HS-5 (cell line): ENCODE measurements at regions not wholly inside any gene's neighbourhood (a gene's known extent, or its start where the extent isn't known, plus 50 kb on each side); places are given as distances from the start of the nearest gene placed in this dataset.

Experiments used
- DNase-seq: peaks from one replicate; pipeline ENCODE4 v3.0.0-alpha.2; 2012; ENCODE audit warnings: low read depth

DNA sequence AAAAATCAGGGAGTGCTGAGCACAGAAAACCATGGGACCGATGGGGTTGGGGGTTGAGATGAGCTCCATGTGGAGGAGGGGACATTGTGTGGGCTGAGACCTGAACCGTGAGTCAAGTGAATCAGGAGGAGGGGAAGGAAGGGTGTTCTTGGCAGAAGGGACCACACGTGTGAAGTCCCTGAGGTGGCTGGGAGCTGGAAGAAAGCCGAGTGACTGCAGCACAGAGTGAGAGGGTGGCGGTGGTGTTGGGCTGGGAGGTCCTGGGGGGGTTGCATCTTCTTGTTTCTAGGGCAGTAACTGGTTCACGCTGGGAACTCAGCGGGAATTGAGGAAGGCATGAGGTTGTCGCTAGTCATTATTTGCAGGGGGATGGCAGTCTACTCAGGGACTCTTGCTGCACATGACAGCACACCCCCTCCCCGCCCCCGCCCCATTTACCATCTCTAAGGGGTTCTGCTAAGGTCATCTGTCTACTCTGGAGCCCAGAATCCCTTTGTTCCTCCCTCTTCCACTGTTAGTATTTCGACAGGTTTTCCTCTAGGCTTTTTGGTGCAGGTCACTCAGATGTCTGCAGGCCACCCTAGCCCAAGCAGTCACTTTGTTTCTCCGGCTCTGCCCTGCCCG, 254.3 kb downstream of the TLE3 start:
- no peak for DNase-seq

DNA sequence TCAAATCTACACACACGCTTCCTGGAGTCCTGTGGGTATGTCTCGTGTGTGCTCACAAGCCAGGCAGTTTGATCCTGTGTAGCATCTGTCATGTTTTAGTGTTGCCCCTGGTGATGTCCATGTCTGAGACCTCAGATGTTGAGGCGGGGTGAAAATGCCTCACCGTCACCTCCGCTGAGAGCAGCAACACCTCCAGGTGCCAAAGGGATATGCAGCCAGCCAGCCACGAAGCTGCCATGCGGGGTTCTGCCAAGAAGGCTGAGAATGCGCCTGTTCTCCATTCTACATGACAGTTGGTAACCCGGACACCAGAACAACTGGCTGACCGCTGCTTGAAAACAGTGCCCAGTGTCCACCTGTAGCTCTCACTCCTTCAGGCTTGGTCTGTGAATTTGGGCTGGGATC, 253.8 kb downstream of the TLE3 start:
- no peak for DNase-seq

- DNase-seq = no peak
Measured at GRCh38 chr15:69845159-69845558, 252.6 kb downstream of the TLE3 start.

DNA sequence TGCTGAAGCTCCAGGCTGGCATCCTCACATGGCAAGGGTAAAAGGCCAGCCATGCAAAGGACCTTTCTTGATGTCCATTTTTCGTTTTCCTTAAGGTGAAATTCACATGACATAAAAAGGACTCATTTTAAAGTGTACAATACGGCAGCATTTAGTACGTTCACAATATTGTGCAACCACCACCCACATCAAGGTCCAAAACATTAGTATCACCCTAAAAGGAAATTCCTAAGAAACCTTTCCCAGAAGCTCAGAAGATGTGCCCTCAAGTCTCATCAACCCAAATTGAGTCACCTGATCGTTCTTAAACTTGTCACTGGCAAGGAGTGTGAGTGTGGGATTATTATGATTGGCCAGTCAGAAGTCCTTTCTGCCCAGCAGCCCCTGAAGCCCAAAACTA, 250.1 kb downstream of the TLE3 start:
- no peak for DNase-seq

DNA sequence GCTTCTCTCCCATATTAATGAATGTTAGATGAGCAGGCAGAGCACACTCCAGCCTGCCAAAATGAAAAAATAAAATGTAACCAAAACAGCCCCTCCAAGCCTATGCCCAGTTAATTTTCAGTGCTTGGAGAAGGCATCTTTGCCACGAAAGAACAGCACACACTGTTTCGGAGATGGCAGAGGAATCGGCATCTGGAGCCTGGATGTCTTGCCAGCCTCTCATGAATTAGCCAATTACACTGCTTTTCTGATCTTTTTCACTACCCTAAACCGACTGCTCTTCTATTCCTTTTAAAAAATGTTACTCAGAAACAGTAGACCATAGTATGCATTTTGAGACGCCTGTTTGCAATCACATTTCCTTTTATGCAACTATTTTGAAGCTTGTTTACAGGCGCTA, 249.6 kb downstream of the TLE3 start:
- no peak for DNase-seq

- DNase-seq = no peak
Measured at GRCh38 chr15:69848551-69849231, 249.0 kb downstream of the TLE3 start.

DNA sequence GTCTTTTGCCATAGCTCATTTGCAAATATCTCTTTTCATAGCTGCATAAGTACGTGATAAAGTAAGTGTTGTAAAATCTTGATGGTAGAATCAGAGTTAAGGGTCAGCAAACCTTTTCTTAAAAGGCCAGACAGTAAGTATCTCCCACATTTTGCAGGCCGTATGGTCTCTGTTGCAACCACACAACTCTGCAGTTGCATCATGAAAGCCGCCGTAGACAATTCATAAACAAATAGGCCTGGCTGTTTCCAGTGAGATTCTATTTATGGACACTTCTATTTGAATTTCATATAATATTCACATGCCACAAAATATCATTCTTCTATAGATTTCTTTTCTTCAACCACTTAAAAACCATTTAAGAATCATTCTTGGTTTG, 248.5 kb downstream of the TLE3 start:
- no peak for DNase-seq

DNA sequence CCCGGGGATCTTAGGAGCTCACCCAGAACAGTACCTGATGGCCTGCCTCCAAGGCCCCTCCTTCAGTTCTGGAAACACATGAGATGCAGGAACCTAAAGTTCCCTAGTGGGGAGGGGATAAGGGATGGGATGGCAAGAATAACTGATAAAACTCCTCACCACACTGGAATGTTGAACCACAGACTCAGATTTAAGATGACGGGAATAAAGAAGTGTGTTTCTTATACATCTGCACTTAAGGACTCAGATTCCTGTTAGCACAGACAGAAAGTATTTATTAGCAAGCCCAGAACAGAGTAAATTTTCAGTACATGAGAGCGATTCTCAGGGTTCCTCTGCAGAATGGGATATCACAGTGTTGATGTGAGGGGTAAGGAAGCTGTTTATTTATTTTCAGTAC, 245.2 kb downstream of the TLE3 start:
- DNase-seq = peak; percentile 6

DNA sequence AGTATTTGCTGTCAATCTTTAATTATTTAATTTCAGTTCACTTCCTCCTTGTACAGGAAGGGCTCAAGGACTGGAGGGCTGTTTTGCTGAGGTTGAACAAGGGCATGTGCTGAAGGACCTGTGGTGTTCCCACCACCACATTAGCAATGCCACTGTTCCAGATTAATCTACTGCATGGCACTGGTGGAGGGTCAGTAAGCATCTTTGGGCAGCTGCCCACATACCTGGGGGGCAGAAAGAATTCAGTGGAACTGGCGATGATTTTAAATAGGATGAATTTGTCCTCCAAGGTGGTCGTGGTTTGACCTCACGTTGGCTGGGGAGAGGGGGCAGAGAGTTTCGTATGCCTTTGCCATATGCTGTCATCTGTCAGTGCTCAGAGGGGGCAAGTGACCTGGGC, 244.8 kb downstream of the TLE3 start:
- no peak for DNase-seq

DNA sequence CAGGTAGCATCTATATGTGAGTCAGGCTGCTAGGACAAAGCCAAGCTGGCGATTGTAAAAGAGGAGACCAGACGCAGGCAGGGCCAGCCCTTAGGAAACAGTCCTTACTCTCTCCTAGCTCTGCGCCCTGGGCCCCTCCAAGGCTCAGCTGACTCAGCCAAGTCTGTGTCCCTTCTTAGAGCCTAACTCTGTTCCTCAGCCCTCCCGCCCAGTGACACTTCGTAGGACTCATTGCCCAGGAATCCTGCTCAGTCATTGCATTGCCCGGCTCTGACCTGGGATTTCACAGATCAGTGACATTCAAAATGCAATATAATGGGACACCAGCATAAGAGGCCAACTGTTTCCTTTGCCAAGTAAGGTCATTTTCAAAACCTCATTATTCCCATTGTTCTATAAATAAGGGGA, 244.2 kb downstream of the TLE3 start:
- peak; percentile 53 for DNase-seq

GRCh38 chr15:69854001-69854400, 243.7 kb downstream of the TLE3 start:
- peak; percentile 2 for DNase-seq

DNA sequence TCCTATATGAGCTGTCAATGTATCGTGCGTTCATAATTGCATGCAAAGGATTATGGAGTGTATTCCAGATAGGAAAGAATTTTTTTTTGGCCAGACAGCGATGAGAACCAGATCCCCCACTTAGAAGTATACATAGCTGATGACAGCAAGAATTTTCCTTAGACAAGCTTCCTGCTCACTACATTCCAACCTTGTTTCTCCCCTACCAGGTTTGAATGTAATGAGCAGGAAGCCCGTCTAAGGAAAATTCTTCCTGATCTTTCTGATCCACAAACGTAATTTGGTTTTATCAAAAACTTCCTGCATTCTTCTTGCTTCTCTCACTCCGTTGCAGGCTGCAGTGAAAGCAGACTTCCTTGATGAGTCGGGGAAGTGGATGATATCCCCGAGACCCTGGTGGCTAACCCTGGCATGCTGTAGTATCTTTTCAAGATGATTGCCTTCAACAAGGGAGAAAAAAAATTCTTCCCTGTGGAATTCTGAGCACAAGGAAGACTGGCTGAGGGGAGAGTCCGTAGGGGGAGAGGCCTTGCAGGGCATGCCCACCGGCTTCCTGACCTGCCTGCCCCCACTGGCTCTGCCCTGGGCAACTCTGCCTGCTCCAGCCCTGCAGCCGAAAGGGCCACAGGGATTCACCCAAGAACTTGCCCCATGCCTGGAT, 243.1 kb downstream of the TLE3 start:
- DNase-seq = peak; percentile 10

DNA sequence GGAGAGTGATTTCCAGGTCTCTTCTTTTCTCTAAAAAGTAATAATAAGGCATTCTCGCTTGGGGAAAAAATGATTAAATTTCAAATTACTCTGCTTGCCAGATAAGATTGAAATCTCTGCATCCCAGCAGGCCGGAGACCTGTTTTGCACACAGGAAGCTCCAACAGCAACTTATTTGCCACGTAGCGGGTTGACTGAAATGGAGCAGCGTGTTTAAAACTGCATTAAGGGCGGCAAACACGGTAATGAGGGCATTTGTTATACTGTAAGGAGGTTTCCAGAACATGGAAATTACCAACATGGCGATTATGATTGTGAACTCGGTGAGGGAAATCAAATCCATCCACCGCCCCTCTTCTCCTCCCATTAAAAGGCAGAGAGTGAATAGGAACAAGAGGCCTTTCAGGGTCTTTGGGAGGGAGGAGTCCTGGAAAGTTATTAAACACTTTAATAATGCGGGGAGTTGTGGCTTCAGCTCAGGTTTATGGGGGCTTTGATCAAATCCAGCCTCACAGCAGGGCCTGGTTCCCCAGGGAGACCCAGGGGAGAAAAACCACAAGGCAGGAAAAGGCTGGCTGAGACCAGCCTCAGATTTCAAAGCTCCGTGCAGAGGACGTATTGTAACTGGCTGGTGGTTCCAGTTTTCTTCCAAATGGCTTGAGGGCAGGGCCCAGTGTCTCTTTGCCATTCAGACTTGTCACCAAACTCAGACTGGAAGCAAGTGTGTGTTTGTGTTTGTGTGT, 242.3 kb downstream of the TLE3 start:
- no peak for DNase-seq

- DNase-seq = no peak
Measured at GRCh38 chr15:69857250-69857649, 240.5 kb downstream of the TLE3 start.

GRCh38 chr15:69857686-69858391, 239.9 kb downstream of the TLE3 start:
- DNase-seq = no peak

- DNase-seq = no peak
Measured at GRCh38 chr15:69858456-69858855, 239.3 kb downstream of the TLE3 start.

DNA sequence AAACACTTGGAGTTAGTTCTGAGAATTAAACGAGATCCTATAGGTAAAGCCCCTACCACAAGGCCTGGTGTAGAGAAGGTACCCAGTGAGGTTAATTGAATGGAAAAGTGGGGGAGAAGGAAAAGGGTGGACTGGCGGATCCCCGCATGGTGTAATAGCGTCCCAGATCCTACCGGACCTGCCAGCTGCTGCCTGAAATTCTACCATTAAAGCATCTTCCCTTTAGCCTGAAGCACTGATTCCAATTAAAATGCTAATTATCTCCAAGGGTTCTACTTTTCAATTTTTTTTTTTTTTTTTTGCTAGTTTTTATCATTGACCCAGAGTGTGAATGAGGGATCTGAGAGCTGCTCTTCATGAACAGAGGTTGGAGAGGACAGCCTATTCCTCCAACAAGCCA, 237.9 kb downstream of the TLE3 start:
- DNase-seq = no peak

DNA sequence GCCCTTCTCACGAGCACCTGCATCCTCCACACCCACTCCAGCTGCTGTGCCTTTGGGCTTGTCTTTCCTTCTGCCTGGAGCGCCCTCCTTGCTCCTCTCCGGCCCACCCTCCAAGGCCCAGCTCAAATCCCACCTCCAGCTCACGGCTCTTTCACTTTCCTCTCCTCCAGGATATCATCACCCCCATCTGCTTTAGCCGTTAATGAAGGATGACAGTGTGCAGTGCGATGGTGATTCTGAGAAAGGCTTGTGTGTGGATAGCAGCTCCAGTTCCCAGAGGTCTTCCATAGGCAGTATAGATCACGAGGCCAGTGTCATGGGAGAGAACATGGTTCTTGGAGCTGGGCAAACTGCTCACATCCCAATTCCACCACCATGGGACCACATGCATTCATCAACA, 237.4 kb downstream of the TLE3 start:
- no peak for DNase-seq

- DNase-seq = no peak
Measured at GRCh38 chr15:69860921-69861320, 236.8 kb downstream of the TLE3 start.

GRCh38 chr15:69861331-69862171, 236.2 kb downstream of the TLE3 start:
- DNase-seq = no peak

GRCh38 chr15:69862540-69862939, 235.2 kb downstream of the TLE3 start:
- DNase-seq = no peak
